Left lung (tissue), 4 donors: ENCODE measurements at regions not wholly inside any gene's neighbourhood (a gene's known extent, or its start where the extent isn't known, plus 50 kb on each side); places are given as distances from the start of the nearest gene placed in this dataset.

Source experiments
- ATAC-seq: fragments of 200-7000 bp; cut with Tn5 transposase; one replicate; pipeline ENCODE4 v1.9.1; 2020; ENCODE audit warnings: moderate library complexity
- DNase-seq, 4 donors: peaks; one replicate each; pipeline ENCODE4 v3.0.0-alpha.2; 2013 to 2020
- H3K27ac ChIP-seq, 2 donors: fragments of 200-600 bp; sonication (generic) in 1 of 2; one replicate each; pipeline versions ENCODE4 v1.5.0 to v1.8.0; 2020 to 2021
- H3K27me3 ChIP-seq, 2 donors: fragments of 200-600 bp; sonication (generic) in 1 of 2; one replicate each; pipeline versions ENCODE4 v1.5.0 to v1.8.0; 2020 to 2021
- H3K36me3 ChIP-seq, 2 donors: fragments of 200-600 bp; sonication (generic) in 1 of 2; one replicate each; pipeline versions ENCODE4 v1.5.0 to v1.8.0; 2020 to 2021
- H3K4me1 ChIP-seq, 2 donors: fragments of 200-600 bp; one replicate each; pipeline ENCODE4 v1.8.0; 2021
- H3K4me3 ChIP-seq, 2 donors: fragments of 200-600 bp; sonication (generic) in 1 of 2; one replicate each; pipeline versions ENCODE4 v1.5.0 to v1.8.0; 2020 to 2021; ENCODE audit warnings: mild to moderate bottlenecking in 1 of 2
- H3K9me3 ChIP-seq, 2 donors: fragments of 200-600 bp; sonication (generic) in 1 of 2; one replicate each; pipeline versions ENCODE4 v1.5.0 to v1.8.0; 2020 to 2021
- intact Hi-C, 2 donors: fragments of 100-400 bp; cut with DNase I; formaldehyde crosslinking; loops; one replicate each; pipeline versions ENCODE4 v1.11.2 to v1.14.2; 2022
- TF ChIP-seq, protein P1 (sequence below), 2 donors: fragments of 200-600 bp; sonication (generic) in 1 of 2; IDR thresholded peaks; one replicate each; pipeline versions ENCODE4 v1.5.0 to v1.8.0; 2021; ENCODE audit warnings: antibody characterized with exemption in 2 of 2
- donor health status: DM: no; HTN: yes; CAD: no.
- donor health status: DM: no; HTN: no; CAD: no.

DNA sequence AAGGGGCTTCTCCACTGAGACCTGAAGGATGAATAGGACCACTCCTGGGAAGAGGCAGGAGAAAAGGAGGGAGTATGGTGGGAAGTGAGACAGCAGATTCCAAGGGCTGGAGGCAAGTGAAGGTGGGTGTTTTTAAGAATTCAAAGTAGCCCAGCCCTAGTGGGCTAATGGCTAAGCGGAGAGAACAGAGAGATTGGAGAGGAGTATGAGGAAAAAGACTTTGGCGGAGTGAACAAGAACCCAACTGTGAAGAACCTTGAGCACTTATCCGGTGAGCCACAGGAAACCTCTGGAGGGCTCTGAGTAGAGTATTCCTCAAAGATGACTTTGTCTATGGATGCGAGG is 142.6 kb downstream of the COPS8 start:
- Histone ChIP-seq H3K36me3 (no peaks in the 10 kb centered on the region), H3K9me3 (no peaks in the 10 kb centered on the region), H3K27ac (peak overlapping the region in 1 of 2 donors; percentile 31), H3K4me1 (peaks cover 0 to 5% of the 10 kb centered on the region in 2 donors), H3K4me3 (no peak overlapping the region), H3K27me3 (no peaks in the 10 kb centered on the region)
- no peak for DNase-seq
- TF ChIP-seq, protein P1, sequence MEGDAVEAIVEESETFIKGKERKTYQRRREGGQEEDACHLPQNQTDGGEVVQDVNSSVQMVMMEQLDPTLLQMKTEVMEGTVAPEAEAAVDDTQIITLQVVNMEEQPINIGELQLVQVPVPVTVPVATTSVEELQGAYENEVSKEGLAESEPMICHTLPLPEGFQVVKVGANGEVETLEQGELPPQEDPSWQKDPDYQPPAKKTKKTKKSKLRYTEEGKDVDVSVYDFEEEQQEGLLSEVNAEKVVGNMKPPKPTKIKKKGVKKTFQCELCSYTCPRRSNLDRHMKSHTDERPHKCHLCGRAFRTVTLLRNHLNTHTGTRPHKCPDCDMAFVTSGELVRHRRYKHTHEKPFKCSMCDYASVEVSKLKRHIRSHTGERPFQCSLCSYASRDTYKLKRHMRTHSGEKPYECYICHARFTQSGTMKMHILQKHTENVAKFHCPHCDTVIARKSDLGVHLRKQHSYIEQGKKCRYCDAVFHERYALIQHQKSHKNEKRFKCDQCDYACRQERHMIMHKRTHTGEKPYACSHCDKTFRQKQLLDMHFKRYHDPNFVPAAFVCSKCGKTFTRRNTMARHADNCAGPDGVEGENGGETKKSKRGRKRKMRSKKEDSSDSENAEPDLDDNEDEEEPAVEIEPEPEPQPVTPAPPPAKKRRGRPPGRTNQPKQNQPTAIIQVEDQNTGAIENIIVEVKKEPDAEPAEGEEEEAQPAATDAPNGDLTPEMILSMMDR (IDR thresholded peaks at IDR 0.05) = no peak
- intact Hi-C loops = no loop called here
- ATAC-seq = no peak

DNA sequence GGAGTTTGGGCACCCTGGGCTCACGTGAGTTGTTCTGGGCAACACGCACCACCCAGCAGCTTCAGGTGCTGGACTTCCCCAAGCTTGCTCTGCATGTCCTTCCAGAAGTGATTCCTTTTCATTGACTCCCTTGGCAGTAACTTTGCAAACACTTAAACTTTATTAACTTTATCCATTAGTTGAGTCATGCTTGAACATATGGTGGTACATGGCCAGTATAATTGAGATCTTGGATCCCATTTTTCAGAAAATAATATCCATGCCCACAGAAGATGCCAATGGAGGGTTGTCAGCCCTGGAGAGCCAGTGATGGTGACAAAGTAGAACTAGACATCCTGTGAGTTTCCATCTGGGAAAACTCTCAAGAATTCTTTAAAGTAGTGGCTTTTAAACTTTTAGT is 144.2 kb downstream of the COPS8 start:
- TF ChIP-seq, protein P1 (IDR thresholded peaks at IDR 0.05) = no peak
- intact Hi-C loops = no loop called here

DNA sequence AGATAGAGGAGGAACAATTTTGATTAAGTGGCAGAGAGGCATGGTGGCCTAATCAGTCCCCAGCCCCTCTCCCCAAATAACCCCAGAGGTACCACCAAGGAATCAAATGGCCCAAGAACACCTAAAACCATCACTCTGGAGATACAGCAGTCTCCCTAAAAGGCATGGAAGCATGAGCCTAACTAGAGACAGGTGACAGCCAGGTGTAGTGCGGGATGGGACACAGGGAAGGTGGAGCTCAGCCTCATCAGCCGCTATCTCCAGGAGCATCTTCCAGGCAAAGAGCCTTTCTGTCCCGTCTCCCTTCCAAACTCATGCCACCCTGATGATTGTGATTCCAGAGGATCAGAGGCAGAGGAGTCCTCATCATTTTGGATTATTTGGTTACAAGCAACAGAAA is 144.7 kb downstream of the COPS8 start:
- H3K36me3 ChIP-seq = no peaks in the 10 kb centered on the region
- no peak overlapping the region for H3K4me3 ChIP-seq
- no peaks in the 10 kb centered on the region for H3K27me3 ChIP-seq
- intact Hi-C loops = no loop called here
- no peaks in the 10 kb centered on the region for H3K9me3 ChIP-seq
- DNase-seq (no peak), ATAC-seq (no peak)
- no peak overlapping the region for H3K27ac ChIP-seq
- TF ChIP-seq, protein P1 (IDR thresholded peaks at IDR 0.05) = no peak
- H3K4me1 ChIP-seq = no peaks in the 10 kb centered on the region

More for the DNA sequence above, 144.2 kb downstream of the COPS8 start:
- ATAC-seq = no peak
- Histone ChIP-seq H3K27me3 (no peaks in the 10 kb centered on the region), H3K9me3 (no peaks in the 10 kb centered on the region), H3K4me1 (no peaks in the 10 kb centered on the region), H3K4me3 (no peak overlapping the region), H3K36me3 (no peaks in the 10 kb centered on the region), H3K27ac (no peak overlapping the region)
- no peak for DNase-seq

DNA sequence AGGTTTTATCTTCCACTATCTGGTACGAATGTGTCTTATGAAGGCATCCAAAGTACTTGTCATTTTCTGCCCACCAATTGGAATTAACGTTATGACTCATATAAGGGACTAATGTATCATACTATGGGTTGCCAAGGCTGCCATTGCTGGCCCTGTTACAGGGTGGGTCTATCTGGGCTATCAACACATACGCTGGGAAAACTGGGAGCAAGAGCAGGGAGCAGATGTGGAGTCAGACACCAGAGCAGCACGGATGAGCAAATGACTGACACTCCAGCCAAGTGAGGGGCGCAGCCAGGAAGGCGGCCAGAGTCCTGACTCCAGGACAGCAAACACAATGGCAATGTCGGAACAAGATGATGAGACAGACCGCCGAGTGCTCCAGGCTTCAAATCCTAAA is 145.9 kb downstream of the COPS8 start:
- no peak for ATAC-seq
- TF ChIP-seq, protein P1 (IDR thresholded peaks at IDR 0.05) = no peak
- intact Hi-C loops = no loop called here
- no peak for DNase-seq
- Histone ChIP-seq H3K4me3 (no peak overlapping the region), H3K36me3 (no peaks in the 10 kb centered on the region), H3K9me3 (no peaks in the 10 kb centered on the region), H3K27ac (no peak overlapping the region), H3K27me3 (no peaks in the 10 kb centered on the region), H3K4me1 (no peaks in the 10 kb centered on the region)

DNA sequence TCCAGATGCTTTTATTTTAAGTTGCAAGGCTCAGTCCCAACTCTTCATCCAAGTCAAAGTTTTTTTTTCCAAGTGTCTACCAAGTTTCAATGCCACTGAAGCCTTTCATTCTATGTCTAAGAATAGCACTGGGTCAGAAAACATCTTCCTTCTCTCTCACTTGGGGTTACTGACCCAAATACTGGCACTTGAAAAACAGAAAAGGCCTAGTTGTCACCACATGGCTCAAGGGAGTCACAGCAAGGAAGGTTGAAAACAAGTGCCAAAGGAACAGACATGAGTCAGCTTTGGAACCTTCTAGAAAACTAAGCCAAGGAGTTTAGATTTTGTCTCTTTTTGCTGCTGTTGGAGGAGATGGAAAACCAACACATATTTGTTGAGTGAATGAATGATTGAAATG is 146.5 kb downstream of the COPS8 start:
- intact Hi-C loops = no loop called here
- TF ChIP-seq, protein P1 (IDR thresholded peaks at IDR 0.05) = no peak

More for the DNA sequence above, 146.5 kb downstream of the COPS8 start:
- Histone ChIP-seq H3K27me3 (no peaks in the 10 kb centered on the region), H3K36me3 (no peaks in the 10 kb centered on the region), H3K4me1 (no peaks in the 10 kb centered on the region), H3K4me3 (no peak overlapping the region), H3K27ac (no peak overlapping the region), H3K9me3 (no peaks in the 10 kb centered on the region)
- ATAC-seq (no peak), DNase-seq (no peak)
